PC-9 (cell line): ENCODE measurements at regions not wholly inside any gene's neighbourhood (a gene's known extent, or its start where the extent isn't known, plus 50 kb on each side); places are given as distances from the start of the nearest gene placed in this dataset.

Experiments used
- CTCF ChIP-seq: fragments of 200-600 bp; sonication (generic); conservative IDR thresholded peaks from 2 replicates; pipeline ENCODE4 v1.6.1; 2017; ENCODE audit warnings: mixed run types, antibody characterized with exemption, mild to moderate bottlenecking, moderate library complexity
- EZH2 ChIP-seq: fragments of 200-600 bp; sonication (generic); IDR thresholded peaks from 2 replicates; pipeline ENCODE4 v1.8.0; 2017; ENCODE audit warnings: antibody characterized with exemption, low read depth

- TF ChIP-seq CTCF (no peak), EZH2 (no peak)
Observed at GRCh38 chr11:128155590-128155989, 431.8 kb downstream of the ETS1 start.
